Daoy (cell line): ENCODE measurements at regions not wholly inside any gene's neighbourhood (a gene's known extent, or its start where the extent isn't known, plus 50 kb on each side); places are given as distances from the start of the nearest gene placed in this dataset.

Experiments used
- DNase-seq: peaks from one replicate; pipeline ENCODE4 v3.0.0-alpha.2; 2015; ENCODE audit warnings: low read depth

DNA sequence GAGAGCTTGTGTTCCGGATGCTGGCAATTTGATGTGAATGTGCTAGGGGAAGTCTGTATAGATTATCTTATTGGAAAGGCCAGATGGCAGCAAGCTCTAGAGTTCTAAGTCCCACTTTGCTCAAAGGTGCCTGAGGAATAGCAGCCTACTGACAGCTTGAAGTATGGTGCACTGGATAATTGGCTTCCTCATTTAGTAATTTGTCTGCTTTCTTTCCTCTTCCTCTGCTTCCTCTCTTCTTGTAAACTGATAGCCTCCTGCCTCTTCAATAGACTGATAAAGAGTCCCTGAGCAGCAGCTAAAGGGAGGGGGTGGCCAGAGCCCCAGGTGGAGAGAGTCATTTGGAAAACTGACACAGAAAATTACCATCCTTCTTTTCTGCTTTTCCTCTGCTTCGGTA is 177.3 kb downstream of the FGF1 start:
- DNase-seq, result no peak

DNA sequence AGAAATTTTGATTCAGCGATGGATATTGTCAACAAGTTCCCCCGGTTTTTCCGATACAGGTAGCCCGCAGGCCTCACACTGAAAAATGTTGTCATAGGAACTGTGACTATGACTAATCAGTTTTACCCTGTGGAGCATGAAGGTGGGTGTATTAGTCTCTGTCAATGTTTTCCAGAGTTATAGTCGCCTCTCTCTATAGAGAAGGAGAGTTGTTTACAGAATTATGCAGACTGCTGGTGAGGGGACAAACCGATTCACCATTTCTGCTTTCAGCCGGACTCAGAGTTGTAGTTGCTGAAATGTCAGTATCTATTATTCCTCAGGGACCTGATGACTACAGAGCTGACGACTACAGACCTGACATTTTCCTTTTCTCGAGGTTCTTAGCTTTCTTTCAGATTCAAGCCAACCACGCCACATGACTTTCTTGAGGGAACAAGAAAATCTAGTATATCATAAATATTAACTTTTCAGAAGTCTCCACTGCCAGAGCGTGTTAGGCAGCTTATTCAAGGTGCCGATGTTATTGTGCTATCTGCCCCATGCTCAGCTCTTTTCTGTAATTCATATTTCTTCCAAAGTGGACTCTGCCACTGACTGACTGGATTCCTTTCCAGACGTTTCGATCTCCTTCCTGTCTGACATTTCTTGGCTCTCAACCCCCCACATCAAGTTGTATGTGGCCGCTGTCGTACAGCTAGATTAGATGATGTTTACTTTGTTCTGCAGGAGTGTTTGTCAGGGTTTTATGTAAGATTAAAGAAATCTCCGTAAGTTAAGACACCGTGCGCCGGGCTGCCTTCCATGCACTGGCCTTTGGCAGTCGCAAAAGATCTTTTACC is 178.1 kb downstream of the FGF1 start:
- DNase-seq, result no peak

- DNase-seq, result peak; percentile 17
Measured at GRCh38 chr5:142506756-142507155, 179.1 kb downstream of the FGF1 start.

GRCh38 chr5:142506046-142506445 is 179.8 kb downstream of the FGF1 start:
- peak; percentile 49 for DNase-seq

DNA sequence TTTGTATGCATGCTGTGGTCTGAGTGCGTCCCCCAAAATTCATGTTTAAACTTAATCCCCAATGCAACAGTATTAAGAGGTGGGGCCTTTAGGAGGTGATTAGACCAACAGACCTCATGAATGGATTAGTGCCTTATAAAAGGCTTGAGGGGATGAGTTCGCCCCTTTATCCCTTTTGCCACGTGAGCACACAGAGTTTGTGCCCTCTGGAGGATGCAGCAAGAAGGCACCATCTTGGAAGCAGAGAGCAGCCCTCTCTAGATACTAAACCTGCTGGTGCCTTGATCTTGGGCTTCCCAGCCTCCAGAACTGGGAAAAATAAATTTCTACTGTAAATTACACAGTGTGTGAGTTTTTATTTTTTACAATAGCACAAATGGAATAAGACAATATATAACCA is 177.1 kb upstream of the SPRY4 start:
- no peak for DNase-seq

DNA sequence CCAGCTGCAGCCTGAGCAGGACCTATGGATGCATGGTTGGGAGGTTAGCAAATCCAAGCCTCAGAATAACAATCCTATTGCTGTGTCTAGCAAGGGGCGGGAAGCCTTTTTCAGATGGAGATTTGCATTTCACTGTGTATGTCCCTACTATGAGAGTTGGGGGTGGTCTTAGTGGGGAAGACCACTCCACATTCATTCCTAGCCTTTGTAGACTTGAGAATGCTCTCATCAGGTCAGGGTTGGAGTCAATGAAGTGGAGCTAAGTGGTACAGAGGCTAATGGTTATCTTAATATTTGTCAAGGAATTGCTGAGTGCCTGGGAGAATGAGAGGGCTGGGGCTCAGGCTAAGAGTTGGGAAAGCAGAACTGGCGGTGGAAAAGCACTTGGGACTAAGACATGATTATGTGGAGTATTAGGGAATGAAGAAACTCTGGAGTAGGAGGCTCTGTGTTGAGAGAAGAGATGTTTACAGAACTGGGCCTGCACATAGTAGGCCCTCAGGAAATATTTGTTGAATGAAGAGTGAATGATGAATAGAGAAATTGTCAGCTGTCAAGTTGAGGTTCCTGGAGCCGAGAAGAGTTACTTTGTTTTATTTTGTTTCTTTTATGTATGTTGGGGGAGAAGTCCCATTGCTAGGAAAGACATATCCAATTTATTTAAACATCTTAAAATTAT is 175.5 kb upstream of the SPRY4 start:
- DNase-seq, result no peak

GRCh38 chr5:142499591-142500226 is 174.9 kb upstream of the SPRY4 start:
- DNase-seq, result no peak

- DNase-seq, result no peak
Measured at GRCh38 chr5:142498298-142498697, 173.5 kb upstream of the SPRY4 start.

- DNase-seq, result no peak
Measured at GRCh38 chr5:142495531-142495930, 170.7 kb upstream of the SPRY4 start.

DNA sequence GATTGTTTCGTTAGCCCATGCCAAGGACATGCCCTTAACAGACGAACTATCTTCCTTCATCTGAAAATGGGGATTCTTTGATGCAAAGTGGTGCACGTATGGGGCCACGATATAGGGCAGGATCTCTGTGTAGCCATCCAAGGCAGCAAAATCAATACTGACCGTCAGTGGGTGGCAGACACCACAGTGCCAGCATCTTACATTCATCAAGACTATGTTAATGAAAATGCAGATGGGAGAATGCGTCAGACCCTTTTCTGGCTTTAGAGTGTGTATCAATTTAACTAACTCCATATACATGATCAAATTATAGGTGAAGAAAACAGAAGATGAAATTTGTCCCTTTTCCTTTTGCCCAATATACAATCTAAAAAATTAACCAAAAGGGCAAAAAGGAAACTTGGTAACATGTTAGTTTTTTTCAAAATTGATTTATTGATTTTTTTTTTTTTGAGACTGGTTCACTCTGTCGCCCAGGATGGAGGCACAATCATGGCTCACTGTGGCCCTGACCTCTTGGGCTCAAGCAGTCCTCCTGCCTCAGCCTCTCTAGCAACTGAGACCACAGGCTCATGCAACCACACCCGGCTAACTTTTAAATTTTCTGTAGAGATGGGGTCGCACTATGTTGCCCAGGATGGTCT is 169.2 kb upstream of the SPRY4 start:
- DNase-seq, result no peak

DNA sequence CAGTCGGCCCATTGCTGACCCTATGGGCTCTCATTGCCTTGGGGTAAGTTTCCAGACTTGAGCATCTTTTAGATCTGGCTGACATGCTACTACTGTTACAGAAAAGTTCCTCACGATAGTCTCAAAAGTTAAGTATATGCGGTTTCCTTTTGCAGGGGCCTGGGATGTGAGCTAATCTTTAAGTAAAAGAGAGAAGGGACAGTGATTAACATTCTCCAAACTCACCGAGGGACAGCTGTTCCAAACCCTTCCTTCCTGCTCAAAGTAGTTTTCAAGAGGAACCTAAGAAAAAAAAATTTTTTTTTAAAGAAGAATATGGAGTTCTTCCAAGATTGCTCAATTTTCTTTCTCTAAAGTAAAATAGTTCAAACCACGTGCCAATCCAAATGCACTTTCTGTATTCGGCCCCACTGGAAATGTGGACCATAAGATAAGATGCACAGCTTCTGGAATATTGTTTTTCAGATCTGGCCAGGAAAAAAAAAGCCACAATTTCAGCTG is 168.0 kb upstream of the SPRY4 start:
- no peak for DNase-seq

DNA sequence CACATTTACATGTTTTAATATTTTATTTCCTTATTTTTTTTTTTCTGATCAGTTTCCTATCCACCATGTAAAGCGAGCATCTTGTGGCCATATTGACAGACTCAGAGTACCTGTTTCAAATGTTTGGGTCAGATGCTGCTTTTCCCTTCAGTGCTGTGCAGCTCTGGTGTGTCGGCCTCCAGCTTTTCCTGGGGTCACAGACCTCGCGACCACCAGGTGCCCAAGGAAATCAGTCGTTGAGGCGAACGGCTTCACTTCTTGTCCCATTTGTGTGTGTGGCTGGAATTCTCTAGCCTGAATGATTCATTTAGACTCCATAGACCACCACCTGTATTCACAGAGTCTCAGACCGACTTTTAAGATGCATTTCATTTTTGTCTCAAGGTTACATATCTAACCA is 166.9 kb upstream of the SPRY4 start:
- no peak for DNase-seq

DNA sequence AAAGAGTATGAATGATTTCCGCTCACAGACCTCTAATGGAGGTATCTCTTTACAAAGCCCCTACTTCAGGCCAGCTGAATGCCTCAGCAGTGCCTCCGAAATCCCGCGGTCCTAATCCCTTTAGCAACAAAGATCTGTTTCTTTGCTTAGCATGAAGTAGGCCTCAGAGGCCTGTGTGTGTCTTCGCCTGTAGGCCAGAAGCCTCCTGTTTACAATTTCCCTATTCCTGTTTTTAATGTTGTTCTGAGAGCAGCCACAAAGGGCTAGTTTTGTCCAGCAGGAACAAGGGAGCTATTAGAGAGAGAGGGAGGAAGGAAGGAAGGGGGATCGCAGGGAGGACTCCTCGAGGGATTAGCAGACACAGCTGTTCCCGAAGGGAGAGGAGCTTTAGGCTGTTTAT is 166.4 kb upstream of the SPRY4 start:
- no peak for DNase-seq

DNA sequence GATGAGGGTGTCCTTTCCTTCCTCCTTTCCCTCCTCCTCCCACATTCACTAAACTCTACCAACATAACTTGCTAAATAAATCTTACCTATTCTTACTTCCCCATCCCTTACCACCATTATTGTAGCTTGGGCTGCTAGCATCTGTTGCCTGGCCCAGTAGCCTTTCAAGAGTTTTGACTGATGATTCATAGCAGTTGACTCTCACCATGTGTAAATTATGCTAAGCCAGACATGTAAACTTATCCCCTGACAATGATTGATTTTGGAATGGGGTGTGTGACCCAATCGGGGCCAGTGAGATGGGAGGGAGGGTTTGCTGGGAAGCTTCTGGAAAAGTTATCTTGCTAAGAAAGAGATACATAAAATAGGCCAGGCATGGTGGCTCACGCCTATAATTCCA is 161.8 kb upstream of the SPRY4 start:
- DNase-seq, result peak; percentile 28

- DNase-seq, result no peak
Measured at GRCh38 chr5:142486020-142486419, 161.2 kb upstream of the SPRY4 start.

DNA sequence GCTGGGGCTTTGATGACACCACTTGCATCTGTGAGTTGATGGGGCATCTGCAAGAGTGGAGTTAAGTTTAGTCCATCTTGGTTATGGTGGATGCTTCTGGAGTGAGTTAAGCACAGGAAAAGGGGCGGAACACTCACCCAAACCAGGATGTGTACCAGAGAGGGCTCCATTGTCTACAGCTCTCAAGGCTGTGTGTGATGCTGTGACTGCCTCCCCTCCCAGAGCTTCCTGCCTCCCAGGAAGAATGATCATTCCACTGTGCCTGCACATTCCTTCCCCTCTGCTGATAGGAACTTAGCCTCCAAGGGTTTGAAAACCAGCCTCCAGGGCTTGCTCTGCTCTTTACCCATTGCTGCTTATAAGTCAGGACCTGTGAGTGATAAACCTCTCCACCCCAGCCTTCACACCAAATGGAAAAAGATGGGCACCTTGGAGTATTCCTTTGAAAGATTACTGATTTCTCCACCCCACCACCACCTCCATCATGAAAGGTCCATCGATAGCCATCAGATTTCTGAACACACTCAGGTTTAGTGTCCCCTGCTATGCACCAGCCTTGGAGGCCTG is 160.1 kb upstream of the SPRY4 start:
- peak; percentile 34 for DNase-seq

DNA sequence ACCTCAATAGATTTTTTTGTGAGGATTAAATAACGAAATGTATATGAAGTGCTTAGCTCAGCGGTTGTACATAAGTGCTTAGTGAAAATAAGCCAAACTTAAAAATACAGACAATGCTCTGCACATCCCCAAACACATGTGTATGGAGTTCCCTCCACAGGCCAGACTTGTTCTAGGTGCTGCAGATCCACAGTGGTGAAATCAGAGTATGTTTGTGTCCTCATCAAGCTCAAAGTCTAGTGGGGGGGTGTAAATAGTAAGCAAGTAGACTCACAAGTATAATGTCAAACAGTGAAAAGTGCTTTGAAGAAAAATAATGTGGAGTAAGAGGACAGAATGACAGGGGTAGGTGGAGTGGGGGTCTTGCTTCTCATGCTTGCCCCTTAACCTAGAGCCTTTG is 157.4 kb upstream of the SPRY4 start:
- no peak for DNase-seq

DNA sequence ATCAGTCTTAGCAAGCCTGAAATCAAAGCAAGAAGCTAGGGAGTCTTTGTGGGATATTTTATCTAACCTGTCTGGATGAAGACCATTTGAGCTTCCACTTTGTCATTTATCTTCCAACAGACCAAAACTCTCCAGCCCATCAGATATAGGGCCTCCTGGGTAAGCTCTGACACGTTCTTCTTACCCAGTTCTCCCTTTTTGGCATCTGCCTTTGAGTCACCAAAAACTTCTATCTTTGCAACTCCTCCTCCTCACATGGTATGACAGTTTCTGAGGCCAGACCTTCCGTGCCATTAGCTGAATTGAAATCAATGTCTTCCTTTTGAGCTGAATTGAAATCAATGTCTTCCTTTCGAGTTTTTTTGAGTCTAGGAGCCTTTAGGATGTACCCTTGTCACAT is 156.6 kb upstream of the SPRY4 start:
- DNase-seq, result no peak

GRCh38 chr5:142479854-142480519 is 155.2 kb upstream of the SPRY4 start:
- no peak for DNase-seq

DNA sequence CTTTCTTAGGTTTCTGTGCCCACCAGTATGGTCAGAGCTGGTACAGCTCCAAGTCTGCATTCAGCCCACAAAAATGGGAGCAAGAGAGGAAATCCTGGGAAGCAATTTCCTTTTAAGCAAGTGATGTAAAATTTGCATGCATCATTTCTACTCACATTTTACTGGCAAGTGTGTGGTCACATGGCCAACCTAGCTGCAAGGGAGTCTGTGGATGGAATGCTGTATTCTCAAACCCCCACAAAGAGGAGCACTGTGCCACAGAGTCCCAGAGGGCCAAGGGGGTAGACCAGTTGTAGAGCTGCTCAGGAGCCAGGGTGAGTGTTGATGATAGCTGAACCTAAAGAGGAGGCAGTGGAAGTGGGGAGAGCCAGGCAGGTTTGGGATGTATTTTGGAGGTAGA is 154.3 kb upstream of the SPRY4 start:
- DNase-seq, result no peak

DNA sequence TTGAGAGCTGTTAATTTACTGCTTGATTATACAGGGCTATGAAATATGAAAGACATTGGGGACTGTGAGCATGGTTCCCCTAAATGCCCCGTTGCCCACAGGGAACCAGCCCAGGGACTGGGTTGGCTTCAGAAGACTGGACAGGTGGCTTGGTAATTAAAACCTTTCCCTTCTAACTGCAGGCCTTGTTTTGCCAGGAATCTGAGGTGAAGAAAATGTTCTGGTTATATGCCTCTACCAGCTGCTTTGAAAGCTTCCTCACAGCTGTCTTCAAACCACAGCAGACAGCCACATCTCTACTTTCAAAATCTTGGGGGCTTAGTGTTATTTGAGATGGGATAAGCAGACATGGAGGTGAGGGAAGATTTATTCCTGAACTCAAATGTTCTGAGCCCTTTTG is 153.3 kb upstream of the SPRY4 start:
- DNase-seq, result no peak
